ENCODE measurements at regions not wholly inside any gene's neighbourhood (a gene's known extent, or its start where the extent isn't known, plus 50 kb on each side); places are given as distances from the start of the nearest gene placed in this dataset.

- TF ChIP-seq CTCF (IDR thresholded peaks at IDR 0.05; ENCODE audit: low read depth, low read length, missing input control) (no peak), SP1 (IDR thresholded peaks at IDR 0.05) (no peak), YY1 (IDR thresholded peaks at IDR 0.05) (no peak), MAX (IDR thresholded peaks at IDR 0.05) (no peak), JUND (IDR thresholded peaks at IDR 0.05) (no peak), FOXA1 (IDR thresholded peaks at IDR 0.05) (no peak), REST (IDR thresholded peaks at IDR 0.05) (no peak), GABPA (IDR thresholded peaks at IDR 0.05 in 1 of 2, conservative IDR thresholded peaks at IDR 0.05 in 1 of 2) (no peak), RAD21 (IDR thresholded peaks at IDR 0.05) (no peak), ATF3 (IDR thresholded peaks at IDR 0.05) (no peak), TAF1 (conservative IDR thresholded peaks at IDR 0.05) (no peak), HNF4A (conservative IDR thresholded peaks at IDR 0.05) (no peak), ZBTB33 (IDR thresholded peaks at IDR 0.05) (no peak), EGR1 (IDR thresholded peaks at IDR 0.05; ENCODE audit: low read depth in 2 of 2) (no peak)
These were observed 64.1 kb upstream of the ZNF608 start for GRCh38 chr5:124810396-124811006.

Data from liver (tissue), 3 donors.